ENCODE measurements at regions not wholly inside any gene's neighbourhood (a gene's known extent, or its start where the extent isn't known, plus 50 kb on each side); places are given as distances from the start of the nearest gene placed in this dataset.
"Not testable (repeated sequence)": the region's sequence is repeated elsewhere in the genome, so short reads cannot be mapped to it uniquely, and the experiment has no call there.

DNA sequence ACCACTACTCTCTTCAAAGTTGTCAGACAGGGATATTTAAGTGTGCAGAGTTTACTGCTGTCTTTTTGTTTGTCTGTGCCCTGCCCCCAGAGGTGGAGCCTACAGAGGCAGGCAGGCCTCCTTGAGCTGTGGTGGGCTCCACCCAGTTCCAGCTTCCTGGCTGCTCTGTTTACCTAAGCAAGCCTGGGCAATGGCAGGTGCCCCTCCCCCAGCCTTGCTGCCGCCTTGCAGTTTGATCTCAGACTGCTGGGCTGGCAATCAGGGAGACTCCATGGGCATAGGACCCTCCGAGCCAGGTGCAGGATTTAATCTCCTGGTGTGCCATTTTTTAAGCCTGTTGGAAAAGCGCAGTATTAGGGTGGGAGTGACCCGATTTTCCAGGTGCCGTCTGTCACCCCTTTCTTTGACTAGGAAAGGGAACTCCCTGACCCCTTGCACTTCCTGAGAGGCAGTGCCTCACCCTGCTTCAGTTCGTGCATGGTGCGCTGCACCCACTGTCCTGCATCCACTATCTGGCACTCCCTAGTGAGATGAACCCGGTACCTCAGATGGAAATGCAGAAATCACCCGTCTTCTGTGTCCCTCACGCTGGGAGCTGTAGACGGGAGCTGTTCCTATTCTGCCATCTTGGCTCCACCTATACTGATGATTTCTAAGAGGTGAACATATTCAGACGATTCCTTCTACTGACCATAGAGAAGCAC lies 167.6 kb downstream of the CXXC4 start:
- DNase-seq = not testable (repeated sequence)

DNA sequence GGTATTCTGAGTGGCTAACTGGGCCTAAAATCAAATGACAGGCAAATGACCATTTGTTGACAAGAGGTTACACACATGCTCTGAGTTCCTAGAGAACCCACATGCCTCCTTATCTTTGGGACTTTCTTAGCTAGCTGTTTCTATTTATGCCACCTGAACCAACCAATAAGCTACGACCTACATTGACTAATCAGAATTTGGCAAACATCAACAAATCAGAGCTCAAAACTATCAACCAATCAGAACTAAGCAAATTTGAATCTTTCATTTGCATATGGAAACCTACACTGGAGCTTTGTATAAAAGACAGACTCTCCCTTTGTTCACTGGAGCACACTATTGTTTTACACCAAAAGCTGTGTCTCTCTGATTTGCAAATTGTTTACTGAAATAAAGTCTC lies 192.0 kb downstream of the CXXC4 start:
- no peak for DNase-seq

DNA sequence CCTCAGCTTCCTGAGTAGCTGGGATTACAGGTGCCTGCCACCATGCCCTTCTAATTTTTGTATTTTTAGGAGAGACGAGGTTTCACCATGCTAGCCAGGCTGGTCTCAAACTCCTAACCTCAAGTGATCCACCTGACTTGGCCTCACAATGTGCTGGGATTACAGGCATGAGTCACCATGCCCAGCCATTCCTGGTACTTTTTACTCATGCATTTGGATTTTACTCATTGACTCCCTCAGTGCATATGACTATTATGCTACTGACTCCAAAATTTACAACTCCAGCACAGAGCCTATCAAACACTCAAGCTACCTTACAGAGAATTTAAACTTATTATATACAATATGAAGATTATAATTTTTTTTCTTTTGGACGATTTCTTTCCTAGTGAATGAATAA lies 199.9 kb downstream of the CXXC4 start:
- no peak for DNase-seq

DNA sequence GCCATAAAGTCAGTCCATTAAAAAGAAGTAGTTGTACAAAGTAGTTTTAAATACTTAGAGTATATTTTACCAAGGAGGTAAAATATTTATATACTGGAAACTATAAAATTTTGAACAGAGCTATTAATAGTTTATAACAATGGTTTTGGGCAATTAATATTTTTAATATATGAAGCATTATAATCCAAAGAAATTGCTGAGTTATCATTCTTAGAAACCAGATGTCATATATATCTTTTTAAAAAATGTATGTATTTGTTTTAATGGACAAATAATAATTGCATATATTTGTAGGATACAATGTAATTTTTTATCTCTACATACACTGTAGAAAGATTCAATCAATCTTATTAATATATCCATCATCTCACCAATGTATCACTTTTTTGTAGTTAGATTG lies 207.8 kb downstream of the CXXC4 start:
- no peak for DNase-seq

DNA sequence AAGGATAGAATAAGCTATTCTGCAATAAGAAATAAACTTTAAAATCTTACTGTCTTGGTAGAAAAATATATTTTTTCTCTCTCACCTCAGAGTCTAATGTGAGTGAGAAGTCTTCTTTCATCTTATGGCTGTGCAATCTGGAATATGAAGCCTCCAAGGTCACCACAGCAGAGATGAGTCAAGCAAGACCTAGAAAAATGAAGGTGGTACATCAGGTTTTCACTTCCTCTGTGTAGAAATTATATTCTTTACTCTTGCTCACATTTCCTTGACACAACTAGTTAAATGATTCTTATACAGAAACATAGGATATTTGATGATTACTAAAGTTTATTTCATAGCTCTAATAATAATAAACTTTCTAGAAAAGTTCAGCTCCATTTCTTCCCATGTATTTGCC lies 211.4 kb downstream of the CXXC4 start:
- DNase-seq = no peak

DNA sequence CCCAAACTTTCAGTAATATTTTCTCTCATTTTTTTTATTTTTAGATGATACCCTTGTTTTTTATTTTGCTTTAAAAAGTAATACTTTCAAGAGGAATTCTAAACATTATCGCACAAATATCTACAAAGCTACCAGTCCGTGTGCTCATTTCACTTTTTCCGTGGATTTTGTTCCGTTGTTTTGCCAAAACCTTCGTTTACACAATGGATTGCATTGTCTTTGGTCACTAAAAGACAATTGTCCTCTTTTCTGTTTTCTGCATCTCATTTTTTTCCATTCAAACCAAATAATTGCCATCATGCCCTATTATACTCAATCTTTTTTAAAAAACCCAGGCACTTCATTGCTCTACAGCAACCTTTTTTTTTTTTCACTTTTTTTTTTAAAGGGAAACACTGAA lies 214.9 kb downstream of the CXXC4 start:
- no peak for DNase-seq

DNA sequence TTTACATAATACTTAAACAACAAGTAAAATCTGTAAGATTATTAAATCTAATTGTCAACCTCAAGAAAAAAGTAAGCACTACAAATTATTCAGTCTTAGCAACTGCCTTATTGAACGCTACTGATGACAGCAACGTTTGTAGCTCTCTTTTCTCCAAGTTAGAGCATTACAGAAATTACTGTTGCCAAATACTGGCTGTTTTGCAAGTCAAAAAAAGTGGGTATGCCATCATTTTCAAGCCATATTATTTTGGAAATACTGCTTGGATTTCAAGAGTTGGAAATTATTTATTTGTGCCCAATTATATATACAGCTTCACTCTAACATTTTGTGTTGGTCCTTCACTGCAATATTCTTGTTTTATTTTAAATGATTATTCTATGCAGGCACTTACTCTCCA lies 221.7 kb downstream of the CXXC4 start:
- DNase-seq = no peak

GRCh38 chr4:104269603-104270002 lies 225.1 kb downstream of the CXXC4 start:
- DNase-seq = not testable (repeated sequence)

DNA sequence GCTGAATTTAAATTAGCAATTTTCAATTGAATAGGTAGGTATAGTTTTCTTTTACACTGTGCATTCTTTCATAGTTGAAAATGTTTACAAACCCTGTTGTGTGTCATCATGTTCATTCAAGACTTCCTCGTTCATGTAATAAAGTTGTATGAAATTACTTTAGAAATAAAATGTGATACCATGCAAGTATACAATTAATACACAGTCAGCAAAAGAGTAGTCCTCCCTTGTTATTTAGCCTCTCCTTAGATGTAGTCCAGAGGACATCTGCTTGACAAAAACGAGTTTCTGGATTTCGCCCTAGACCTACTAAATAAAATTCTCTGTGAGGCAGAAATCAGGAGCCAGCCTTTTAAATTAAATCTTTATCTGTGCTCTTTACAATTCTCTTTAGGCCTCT lies 231.6 kb downstream of the CXXC4 start:
- DNase-seq = no peak

DNA sequence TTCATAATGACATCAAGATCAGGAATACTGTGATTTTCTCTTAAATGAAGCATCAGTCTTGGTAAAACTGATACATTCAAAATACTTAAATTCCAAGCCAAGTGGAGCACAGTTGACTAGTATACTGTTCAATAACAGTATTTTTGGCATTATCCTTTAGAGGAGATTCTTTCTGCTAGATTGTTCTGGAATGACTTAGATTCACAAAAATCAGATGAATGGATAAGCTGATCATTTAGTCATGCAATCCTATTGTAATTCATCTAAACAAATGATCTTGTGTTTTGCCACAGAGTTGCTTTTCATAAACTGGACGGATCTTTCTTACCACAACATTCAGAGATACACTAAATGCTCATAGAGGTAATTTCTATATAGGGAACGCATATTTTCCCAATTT lies 232.0 kb downstream of the CXXC4 start:
- DNase-seq = no peak

GRCh38 chr4:104248726-104249125 lies 246.0 kb downstream of the CXXC4 start:
- DNase-seq = no peak

- DNase-seq = no peak
These were observed 258.7 kb downstream of the CXXC4 start for GRCh38 chr4:104235967-104236366.

GRCh38 chr4:104217526-104217925 lies 277.2 kb downstream of the CXXC4 start:
- no peak for DNase-seq

DNA sequence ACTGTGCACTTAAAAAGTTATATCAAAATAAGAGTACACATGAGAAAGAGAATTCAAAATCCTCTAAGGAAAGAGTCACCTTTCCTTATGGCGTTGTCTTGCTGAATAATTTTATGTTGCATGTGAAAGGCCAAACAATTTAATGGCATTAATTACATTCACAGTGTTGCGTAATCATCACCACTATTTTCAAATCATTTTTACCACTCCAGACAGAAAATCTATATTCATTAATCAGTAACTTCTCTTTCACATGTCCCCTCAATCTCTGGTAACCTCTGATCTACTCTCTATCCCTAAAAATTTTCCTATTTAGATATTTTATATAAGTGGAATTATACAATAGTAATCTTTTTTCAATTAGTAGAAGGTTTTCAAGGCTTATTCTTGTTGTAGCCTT lies 283.0 kb downstream of the CXXC4 start:
- DNase-seq = no peak

DNA sequence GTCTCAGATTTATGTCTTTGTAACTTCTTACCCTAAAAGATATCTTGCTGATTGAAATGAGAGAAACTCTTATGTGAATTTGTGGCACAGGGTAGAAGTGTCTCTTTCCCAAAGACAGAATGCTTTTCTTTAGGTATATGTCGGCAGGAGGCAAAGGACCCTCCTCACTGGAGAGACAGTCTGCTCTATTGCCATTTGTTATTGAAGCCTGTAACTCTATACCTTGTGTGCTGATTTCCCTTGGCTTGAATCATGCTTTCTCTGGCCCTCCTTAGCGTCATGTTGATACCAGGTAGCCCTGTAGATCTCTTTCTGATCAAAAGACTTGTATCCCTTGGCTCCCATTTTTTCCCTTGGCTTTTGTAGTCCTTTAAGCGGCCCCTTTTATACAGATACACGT lies 284.3 kb downstream of the CXXC4 start:
- DNase-seq = no peak

- no peak for DNase-seq
These were observed 287.9 kb downstream of the CXXC4 start for GRCh38 chr4:104206784-104207183.

DNA sequence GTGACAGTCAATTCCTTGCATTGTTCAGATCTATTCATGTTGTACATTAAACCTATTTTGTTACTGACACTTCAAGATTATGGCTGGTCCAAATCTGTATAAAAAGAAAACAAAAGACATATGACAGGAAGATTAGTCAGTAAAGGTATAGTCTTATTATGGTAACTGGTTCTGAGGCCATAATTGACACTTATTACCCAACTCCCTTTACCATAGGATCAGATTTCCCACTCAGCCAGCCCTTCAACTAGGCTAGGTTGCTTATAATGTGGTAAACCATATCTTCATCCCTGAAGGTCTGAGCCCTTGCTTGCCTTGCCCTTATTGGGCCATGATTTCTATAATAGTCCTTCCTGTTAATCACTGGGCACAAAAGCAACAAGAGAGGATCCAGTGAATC lies 289.6 kb downstream of the CXXC4 start:
- DNase-seq = no peak

DNA sequence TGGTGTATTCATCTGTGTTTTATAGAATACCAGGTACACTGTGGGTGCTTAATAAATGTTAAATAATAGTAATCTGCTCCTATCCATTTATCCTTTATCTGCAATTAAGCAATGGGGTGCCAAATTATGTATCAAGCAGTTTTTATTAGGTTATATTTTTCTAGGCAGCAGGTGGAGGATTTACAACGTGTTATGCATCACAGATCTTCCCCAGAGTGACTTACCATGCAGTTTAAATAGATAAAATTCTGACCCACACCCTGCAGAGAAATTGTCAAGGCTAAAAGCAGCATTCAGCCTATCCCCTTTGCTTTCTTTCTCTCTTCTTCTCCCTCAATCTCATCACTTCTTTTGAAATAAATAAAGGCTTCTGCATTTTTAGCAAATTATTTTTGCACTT lies 306.4 kb downstream of the CXXC4 start:
- DNase-seq = peak; percentile 41

DNA sequence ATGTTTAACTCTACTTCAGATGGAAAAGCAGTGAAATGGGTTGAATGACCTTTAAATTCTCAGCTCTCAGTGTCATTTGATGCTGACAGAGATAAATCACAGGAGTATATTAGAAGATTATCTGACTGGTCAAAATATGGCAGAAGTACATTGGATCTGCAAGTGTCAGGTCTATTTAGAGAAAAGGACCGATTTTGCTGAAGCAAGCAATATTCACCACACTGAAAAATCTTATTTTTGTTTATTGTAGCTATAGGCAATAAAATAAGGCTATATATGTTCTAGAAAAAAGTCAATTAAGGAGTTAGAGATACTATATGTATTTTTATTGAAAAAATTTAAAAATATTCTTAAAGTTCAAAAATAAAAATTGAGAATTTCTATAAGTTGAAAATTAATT lies 325.3 kb downstream of the CXXC4 start:
- DNase-seq = no peak

DNA sequence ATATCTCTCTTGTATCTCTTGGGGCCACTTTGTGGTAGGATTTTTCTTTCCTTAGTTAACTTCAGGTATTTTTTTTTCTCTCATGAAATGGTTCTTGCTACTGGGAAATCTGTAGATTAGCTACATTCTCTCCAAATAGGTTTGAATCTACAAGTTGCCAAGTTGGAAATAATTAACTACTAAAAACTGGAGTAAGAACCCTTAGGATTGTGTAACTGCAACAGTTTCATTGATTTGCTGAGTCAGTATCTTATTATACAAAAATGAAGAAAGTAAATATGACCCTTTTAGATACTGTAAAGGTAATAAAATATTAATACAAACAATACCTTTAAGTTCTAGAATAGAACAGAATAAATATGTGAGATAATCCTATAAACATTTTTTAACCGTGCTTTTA lies 327.9 kb downstream of the CXXC4 start:
- DNase-seq = no peak

- DNase-seq = no peak
These were observed 330.9 kb downstream of the CXXC4 start for GRCh38 chr4:104163820-104164219.

- no peak for DNase-seq
These were observed 348.6 kb downstream of the CXXC4 start for GRCh38 chr4:104146048-104146447.

GRCh38 chr4:104138116-104138515 lies 356.6 kb downstream of the CXXC4 start:
- no peak for DNase-seq

GRCh38 chr4:104129243-104129642 lies 365.5 kb downstream of the CXXC4 start:
- DNase-seq = no peak

DNA sequence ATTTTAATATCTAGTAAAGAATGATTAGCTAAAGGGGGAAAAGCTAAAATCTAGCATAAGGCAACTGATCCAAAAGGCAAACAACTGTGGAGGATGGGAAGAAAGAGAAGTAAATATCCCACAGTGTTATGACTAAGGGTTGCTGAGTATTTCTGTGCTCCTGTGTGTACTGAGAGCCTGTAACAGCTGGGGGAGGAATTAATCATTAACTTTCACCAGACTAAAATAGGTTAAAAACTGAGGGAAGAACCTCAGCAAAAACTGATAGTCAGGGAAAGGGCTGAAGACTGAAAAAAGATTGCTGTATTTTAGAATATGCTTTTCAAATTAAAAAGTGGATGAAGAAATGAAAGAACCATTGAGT lies 365.9 kb downstream of the CXXC4 start:
- DNase-seq = no peak
